Stimulated activated CD4-positive, alpha-beta T cell treated with anti-CD3 and anti-CD28 coated beads, Interleukin-1b, Interleukin-23, amount 100 ng/mL, for 1 hour (primary cell): ENCODE measurements at regions not wholly inside any gene's neighbourhood (a gene's known extent, or its start where the extent isn't known, plus 50 kb on each side); places are given as distances from the start of the nearest gene placed in this dataset.

Experiments used
- DNase-seq, 2 donors: peaks; one replicate each; pipeline ENCODE4 v3.0.0-alpha.2; 2020; ENCODE audit warnings: low read depth in 2 of 2

DNA sequence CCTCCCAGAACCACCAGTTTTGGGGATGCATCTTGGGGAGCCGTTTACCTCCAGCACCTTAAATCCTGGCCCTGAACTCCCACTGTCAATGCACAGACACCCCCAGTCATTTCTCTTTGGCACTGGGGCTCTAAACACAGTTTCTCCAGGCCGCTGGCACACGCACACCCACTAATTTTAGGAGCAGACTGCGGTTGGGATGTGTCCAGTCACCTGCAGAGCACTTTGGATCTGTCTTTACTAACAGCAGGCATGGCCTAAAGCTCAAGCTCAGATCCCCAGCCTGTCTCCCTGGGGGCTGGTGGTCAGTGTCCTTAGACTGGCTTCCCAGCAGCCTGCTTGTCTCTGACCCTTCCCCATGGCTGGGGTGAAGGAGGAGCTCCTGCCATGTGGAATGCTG is 49.9 kb downstream of the SYNE3 start:
- no peak for DNase-seq

DNA sequence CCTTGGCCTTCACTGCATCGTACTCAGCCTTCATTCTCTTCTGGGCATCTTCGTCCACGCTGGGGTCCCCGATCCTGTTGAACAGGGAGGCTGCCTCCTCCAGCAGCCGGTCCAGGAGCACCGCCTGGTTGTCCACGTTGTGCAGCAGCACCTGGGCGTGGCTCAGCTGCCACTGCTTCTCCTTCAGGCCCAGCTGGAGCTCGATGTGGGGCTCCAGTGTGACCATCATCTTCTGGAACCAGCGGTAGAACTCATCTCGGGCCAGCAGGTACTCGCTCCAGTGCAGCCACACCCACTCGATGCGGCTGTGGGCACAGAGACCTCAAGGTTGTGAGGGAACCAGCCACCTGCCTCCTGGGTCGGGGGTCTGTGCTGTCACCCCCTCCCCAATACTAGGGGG is 50.5 kb downstream of the SYNE3 start:
- no peak for DNase-seq

DNA sequence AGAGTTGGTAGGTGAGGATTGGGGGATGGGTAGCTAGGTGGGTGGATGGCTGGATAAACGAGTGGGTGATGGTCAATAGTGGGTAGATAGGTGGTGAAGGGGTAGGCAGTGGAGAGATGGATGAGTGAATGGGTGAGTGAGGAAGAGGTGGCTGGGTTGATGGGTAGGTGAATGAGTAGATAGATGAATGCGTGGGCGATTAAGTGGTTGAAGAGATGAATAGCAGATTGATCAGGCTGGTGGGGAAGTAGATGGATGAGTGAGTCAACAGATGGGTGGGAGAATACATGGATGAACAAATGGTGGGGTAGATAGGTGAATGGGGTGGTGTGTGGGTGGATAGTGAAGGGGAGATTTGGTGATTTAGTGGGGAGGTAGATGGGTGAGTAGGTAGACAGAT is 51.1 kb downstream of the SYNE3 start:
- DNase-seq: no peak

DNA sequence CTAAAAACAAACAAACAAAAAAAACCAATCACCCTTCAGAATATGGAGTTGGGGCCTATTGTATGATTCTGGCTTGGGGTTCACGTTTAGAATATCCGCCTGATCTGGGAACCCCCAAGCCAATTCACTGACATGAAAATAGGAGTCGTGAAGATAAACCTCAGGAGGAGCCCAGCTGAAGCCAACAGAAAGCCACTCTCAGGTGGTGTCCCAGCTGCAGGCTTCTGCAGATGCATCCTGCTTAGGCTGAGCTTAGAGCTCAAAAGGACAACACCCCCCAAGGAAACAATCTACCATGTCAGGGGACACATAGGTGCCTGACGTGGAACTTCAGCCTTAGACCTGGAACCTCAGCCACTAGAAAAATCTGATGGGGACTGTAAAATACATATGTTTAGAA is 51.9 kb downstream of the SYNE3 start:
- no peak for DNase-seq

DNA sequence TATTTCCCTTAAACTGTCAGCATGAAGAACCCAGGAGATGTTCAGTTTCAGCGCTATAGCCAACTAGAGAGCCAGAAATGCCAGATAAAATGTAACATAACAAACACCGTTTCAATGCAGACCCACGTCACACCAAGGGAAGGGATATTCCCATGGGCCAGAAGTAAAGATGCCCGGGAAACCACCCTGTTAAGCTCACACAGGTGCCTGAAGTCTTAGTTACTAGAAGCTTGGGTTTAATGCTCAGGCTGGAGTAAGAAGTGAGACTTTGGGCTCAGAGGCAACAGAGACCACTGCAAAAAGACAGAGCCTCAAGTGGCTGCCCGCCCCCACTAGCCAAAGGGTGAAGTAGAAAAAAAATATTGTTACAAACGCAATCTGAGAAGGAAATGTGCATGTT is 52.3 kb downstream of the SYNE3 start:
- DNase-seq: no peak

DNA sequence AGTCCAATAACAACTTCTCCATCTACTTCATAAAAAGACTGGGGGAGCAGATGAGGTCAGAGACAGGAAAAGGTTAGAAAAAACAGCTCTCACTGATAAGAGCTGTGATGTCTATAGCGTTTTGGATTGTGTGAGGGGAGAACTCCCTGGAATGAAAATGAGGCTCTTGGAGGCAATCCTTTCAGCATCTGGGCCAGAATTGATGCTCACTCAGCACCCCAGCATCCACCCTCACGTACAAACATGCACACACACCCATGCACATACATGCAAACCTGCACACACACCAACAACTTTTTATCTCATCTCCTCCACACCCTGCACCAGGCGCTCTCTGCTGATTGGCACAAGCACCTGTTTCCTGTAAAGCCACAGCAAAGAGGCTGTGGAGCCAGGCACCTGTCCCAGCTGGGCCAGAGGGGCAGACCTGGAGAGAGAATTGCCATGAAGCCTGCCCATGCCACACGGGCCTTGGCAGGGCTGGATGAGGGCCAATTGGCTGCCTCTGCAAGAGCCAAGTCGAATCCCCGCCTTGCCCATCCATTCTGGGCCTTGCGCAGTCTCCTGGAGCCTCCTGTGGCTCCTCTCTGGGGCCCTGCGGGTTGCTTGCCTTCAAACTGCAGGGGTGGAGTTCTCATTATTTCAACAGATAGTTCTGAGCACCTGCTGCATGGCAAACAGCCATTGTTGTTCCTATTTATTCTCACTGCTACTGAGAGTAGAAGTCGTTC is 53.1 kb downstream of the SYNE3 start:
- DNase-seq: no peak

DNA sequence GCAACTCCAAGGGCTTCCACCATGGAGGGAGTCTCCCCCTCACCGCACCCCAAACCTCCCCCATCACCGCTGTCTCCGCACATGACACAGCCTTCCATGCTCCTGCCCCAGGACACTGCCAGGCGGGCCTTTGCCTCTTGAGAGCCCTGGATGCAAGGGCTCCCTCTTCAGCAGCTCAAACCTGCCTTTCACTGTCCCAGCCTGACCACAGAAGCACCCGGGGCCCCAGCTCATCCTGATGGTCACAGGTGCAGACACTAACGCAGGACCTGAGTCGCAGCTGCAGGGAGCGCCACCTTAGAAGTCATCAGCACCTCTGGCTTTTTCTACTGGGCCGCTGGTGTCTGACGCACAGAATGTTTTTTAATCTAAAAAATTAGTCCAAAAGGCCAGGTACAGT is 54.0 kb downstream of the SYNE3 start:
- DNase-seq: no peak

DNA sequence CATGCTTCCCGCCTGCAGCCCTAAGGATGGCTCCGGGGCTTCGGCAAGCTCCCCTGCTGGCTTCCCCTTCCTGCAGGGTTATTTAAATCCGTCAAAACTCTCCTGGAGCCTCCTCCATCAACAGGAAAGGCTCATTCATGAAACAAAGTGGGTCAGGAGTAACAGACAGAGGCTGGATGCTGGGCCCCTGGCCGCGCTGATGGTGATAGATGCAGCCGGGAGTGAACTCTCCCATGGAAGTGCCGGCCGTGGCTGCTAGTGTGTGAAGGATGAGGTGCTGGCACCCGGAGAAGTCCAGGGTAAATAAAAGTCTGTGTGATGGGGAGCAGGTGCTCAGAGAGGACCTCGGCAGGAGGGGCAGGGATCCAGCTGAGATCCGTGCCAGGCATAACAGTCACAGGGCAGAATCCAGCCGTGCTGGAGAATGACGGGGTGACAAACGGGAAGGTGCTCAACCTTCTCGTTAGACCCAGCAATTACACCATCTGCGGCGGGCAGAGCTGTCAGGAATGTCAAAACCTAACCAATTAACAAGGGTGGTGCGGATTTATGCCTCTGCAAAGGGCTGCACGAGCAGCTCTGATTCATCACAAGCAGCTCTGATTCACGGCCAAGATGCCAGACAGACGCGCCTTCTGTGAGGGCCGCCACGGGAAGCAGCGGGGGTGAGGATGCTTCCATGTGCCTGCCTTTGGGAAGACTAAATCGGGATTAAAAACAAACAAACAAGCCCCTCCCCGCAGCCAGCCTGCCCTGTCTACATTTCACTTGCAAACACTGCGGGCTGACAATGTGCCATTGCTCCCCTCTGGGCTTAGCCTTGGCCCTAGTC is 55.6 kb downstream of the SYNE3 start:
- DNase-seq: no peak

DNA sequence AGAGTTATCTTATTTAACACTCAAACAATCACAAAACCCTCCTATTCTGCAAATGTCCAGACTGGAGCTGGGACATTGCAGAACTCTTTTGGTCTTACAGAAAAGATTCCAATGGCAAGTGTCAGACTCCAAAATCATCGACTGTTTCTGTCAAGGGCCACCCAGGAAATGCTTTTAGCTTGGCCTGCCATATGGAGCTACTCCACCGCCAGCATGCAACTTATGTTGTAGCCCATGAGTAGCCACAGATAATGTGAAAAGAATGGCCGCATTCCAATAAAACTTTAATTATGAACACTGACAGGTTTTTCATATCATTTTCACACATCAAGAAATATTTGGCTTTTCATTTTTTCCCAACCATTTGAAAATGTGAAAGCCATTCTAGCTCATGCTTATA is 57.5 kb downstream of the SYNE3 start:
- no peak for DNase-seq

DNA sequence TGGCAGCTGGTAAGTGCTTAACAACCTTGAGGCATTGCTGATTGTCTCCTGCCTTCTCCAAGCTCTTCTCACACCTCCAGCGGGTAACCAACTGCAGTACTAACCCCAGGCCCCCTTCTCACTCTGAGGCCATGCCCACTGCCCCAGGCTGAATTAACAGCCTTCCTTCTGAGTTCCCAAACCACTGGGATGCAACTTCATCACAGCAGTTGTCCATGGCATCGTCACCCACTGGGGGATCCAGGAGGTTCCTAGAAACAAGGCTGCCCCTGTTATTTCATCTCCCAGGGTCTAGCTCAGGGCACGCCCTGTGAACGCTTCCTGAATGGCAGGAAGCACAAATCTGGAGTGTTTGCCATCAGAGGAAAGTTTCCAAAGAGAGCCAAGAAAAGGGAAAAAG is 58.0 kb downstream of the SYNE3 start:
- no peak for DNase-seq

DNA sequence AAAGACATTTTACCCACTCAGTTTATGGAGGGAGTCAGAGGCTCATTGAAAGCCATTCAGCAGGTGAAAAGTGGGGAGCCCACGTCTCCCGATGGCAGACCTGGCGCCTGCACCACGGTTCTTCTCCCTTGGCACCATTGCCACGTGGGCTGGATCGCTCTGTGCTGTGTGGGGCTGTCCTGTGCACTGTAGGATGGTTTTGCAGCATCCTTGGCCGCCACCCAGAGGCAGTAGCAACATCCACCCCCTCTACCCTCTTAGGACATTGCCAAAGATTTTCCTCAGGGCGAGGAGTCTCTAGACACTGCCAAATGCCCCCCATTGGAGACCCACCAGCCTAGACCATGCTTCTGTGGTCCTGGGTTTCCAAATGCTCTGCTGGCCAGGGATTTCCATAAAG is 60.2 kb downstream of the SYNE3 start:
- DNase-seq: no peak

DNA sequence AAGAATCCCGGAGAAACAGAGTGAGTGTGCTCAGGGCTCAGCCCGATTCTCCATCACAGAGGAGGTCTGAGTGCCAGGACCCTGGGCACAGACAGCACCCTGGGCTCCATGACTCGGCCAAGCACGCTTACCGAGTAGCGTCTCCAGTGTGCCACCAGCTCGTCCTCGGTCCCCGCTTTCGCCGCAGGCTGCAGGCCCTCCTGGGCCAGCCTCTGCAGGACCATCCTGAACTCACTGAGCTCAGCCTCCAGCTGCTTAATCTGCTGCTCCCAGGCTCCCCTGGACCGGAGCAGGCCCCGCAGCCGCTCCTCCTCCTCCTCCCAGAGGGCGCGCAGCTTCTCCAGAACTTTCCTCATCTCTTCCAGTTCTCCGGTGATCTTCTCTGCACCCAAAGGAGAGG is 61.2 kb downstream of the SYNE3 start:
- no peak for DNase-seq

DNA sequence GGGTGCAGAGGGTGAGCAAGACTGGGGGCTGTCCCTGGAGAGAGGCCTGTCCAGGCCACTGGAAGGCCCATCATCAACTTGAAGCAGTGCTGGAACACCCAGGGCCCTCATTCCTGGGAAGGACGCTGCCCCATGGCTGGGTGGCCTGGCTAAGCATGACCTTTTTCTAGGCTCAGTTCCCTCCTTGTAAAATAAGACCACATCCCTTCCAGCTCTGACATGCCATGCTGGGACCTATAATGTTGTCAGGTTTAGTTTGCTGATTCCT is 62.8 kb downstream of the SYNE3 start:
- DNase-seq: no peak

DNA sequence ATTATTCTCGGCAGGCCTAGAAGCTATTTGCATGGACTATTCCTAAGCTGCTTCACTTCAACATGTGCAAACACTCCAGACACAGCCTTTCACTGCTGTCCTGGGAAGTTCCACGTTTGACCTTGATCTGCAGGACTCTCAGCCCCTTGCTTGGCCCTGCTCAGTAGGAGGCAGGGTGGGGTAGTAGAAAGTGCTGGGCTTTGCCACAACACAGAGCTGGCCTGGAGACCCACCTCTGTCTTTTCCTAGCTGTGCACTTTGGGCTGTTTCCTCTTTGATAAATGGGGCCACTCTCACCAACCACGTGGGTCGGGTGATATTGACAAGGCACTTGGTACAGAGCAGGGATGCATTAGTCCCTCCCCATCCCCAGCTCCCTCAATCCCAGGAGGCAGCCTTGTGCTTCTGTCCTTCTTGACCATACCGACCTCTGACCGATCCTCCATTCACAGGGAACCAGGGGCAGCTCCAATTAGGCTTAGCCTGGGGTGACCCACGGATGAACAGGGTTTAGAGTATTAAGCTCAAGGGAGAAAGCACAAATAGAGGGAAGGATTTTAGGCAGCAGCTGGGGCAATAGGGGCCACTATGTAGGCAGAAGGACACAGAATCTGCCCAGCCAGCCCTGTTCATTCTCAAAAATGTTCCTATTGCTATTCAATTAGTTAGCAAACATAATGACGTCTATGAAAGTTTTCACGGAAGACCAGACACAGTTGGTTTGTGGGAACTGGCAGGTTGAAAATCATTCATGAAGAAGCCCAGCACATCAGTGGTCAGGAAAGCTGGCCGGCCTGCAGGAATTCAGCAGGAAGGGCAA is 63.3 kb downstream of the SYNE3 start:
- DNase-seq: no peak

DNA sequence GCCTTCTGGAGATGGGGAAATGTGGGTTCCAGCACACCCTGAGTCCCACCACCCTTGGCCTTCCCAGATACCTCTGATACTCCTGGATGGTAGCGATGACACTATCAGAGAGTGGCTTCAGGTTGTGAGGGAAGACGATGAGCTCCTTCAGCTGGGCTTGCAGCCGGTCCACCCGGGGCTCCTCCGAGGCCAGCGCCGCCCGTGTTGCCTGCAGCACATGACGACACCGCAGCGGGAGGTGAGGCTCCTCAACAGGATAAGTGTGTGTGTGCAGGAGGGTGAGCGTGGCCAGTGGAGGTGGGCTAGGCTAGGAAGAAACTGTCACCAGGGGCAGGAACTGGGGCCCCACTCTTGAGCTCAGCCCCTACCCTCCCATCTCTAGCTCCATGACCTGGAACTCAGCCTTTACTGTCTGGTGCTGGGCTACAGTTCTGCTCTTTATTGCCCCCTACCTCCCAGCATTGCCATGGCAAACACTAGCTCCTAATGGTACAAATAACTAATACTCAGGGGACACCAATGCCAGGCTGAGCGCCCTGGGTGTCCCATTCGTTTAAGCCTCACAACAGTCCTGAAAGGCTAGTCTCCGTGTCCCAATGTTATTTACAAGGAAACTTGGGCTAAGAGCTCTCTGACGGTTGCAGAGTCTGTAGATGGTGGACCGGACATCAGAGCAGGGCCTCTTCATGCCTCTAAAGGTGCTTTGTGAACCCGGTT is 64.1 kb downstream of the SYNE3 start:
- DNase-seq: no peak

DNA sequence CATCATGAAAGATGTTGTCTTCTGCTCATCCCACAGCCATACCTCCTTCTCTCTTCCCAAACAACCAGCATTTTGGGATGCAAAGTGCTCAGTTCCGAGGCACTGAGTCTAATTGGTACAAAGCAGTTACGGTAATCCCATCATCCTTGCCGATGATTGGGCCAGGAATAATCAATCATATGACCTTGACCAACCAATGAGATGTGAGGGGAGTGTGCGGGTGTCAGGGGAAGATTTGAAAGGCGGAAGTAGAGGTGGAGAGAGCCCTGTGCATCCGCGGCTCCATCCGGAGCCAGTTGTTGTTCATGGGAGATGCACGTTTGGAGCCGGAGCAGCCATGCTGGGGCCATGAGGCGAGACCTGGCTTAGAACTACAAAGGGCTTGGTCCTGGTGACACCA is 67.3 kb downstream of the SYNE3 start:
- no peak for DNase-seq

DNA sequence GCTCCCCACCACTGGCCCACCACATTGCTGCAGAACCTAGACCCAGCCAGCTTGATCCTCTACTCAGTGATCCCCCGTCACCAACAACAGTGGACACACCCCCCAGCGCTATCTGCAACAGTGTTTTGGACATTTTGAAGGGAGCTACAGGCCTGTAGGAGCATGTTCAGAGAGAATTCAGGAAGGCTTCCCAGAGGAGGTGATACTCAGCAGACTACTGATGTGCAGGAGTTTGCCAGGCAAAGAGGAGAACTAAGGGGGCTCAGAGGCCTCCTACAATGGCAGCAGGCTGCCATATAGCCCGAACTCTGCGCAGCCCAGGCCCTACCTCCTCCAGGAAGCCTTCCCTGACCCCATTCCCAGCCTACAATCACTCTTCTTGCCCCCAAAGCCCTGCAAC is 70.0 kb downstream of the SYNE3 start:
- no peak for DNase-seq

DNA sequence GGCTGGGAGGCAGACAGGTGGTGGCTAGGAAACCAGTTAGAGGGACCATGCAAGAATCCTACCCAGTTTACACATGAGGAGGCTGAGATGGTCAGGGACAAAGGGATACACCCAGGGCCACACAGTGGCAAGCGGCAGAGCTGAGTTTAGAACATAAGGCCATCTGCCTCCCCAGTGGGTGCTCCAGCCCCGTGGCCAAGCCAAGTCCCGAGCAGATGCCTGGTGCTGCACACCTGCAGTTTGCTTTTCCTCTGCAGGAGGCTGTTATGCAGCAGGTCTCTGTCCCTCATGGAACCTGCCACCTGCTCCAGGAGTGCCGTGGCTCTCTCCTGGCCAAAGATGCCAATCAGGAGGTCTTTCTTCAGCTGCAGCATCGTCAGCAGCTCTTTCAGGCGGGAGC is 70.8 kb downstream of the SYNE3 start:
- DNase-seq: no peak

DNA sequence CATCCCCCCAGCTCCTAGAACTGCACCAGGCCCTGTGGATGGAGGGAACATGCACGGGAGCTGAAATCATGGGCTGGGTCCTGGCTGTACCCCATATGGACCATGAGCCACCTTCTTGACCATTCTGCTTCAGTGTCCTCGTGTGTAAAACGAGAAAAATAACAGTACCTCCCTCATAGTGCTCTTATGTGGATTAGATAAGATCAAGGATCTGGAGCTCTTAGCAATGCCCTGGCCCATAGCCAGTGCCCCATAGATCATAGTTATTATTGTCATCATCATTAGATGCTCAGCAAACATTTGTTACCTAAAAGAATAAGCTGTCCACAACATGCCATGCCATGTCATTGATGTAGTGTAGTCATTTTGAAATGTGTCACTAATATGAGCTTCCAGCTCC is 71.3 kb downstream of the SYNE3 start:
- no peak for DNase-seq

DNA sequence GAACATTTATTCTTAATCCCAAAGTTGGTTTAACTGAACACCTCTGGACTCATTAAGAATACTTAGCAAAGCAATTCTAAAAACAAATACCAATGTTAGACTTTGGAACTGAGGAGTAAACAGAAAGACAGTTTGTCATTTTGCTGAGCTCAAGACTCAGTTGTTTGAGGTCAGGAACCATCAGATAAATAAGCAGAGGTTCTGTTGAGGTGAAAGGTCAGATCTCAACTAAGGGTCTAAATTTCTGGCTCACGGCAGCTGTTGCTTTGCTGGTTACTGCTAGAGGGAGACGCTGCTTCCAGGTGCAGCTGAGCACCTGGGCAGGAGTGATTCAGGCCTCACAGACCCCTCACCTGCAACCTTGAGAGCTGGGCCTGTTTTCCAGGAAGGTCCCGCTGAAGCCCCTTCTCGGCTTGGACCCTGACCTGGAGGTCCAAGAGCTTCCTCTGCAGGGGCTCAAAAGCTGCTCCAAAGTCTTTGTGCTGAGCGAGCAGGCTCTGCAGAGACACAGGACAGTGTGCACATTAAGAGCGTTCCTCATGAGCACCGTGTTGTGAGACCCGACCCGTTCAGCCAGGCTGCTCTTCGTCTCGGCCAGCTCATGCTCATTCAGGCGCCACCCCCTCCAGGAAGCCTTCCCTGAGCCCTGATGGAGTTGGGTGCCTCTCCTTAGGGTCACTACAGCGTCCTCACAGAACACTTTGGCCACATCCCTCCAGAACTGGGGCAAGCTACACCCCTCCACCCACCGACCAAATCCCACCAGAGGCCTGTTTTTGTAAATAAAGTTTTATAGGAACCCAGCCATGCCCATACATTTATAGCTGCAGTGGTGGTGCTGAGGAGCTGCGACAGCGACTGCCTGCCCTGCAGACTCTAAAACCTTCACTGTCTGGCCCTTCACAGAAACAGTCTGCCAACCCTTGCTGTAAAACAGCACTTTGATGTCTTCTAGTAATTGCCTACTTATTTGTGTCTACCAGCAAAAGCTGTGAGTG is 72.0 kb downstream of the SYNE3 start:
- no peak for DNase-seq

DNA sequence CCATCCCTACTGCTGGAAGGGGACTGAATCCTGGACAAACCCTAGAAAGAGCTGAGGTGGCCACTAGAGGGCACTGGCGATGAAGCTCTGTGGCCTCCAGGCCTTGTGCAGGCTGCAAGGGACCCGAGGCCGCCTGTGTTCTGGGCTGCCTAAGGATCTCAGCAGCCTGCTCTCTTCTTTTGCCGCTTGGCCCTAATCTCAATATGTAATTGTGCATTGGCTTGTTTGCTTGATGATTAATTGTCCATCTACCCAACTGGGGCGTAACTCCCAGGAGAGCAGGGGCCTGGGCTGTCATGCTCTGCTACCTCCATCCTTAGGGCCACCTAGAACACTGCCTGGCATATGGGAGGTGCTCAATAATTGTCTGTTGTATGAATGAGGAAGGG is 73.8 kb downstream of the SYNE3 start:
- DNase-seq: peak; percentile 48 to 62
